HEK293 (cell line): ENCODE measurements at regions not wholly inside any gene's neighbourhood (a gene's known extent, or its start where the extent isn't known, plus 50 kb on each side); places are given as distances from the start of the nearest gene placed in this dataset.
A peak's percentile ranks its signal among the peaks of the same experiment; 100 is the strongest.

Source experiments
- ATF2 ChIP-seq: fragments of 450-650 bp; formaldehyde crosslinking; IDR thresholded peaks from 2 replicates; pipeline ENCODE4 v1.5.1; 2016; ENCODE audit warnings: missing biosample characterization, missing genetic modification characterization, low read depth
- BCL11B ChIP-seq: fragments of 450-650 bp; formaldehyde crosslinking; IDR thresholded peaks from 2 replicates; pipeline ENCODE4 v1.5.1; 2016; ENCODE audit warnings: low read depth, missing biosample characterization, missing genetic modification characterization
- GFI1B ChIP-seq: fragments of 450-650 bp; formaldehyde crosslinking; IDR thresholded peaks from 2 replicates; pipeline ENCODE4 v1.5.1; 2016; ENCODE audit warnings: missing biosample characterization, missing genetic modification characterization
- GLIS1 ChIP-seq: fragments of 450-650 bp; formaldehyde crosslinking; IDR thresholded peaks from 2 replicates; pipeline ENCODE4 v1.5.1; 2016; ENCODE audit warnings: missing biosample characterization, missing genetic modification characterization
- GLIS2 ChIP-seq: fragments of 450-650 bp; formaldehyde crosslinking; IDR thresholded peaks from 2 replicates; pipeline ENCODE4 v1.5.1; 2016; ENCODE audit warnings: missing biosample characterization, missing genetic modification characterization
- KLF7 ChIP-seq: fragments of 450-650 bp; formaldehyde crosslinking; IDR thresholded peaks from 2 replicates; pipeline ENCODE4 v1.5.1; 2016; ENCODE audit warnings: missing biosample characterization, missing genetic modification characterization, borderline replicate concordance
- MYNN ChIP-seq: fragments of 450-650 bp; formaldehyde crosslinking; IDR thresholded peaks from 2 replicates; pipeline ENCODE4 v1.5.1; 2016; ENCODE audit warnings: missing biosample characterization, missing genetic modification characterization, borderline replicate concordance
- MZF1 ChIP-seq: fragments of 450-650 bp; formaldehyde crosslinking; IDR thresholded peaks from 2 replicates; pipeline ENCODE4 v1.5.1; 2017; ENCODE audit warnings: missing biosample characterization, missing genetic modification characterization, borderline replicate concordance
- PRDM10 ChIP-seq: fragments of 450-650 bp; formaldehyde crosslinking; IDR thresholded peaks from 2 replicates; pipeline ENCODE4 v1.5.1; 2016; ENCODE audit warnings: missing biosample characterization, missing genetic modification characterization
- PRDM4 ChIP-seq: fragments of 450-650 bp; formaldehyde crosslinking; IDR thresholded peaks from 2 replicates; pipeline ENCODE4 v1.5.1; 2017; ENCODE audit warnings: missing biosample characterization, missing genetic modification characterization
- PRDM6 ChIP-seq: fragments of 450-650 bp; formaldehyde crosslinking; IDR thresholded peaks from 2 replicates; pipeline ENCODE4 v1.5.1; 2017; ENCODE audit warnings: missing biosample characterization, missing genetic modification characterization
- SCRT2 ChIP-seq: fragments of 450-650 bp; formaldehyde crosslinking; IDR thresholded peaks from 2 replicates; pipeline ENCODE4 v1.5.1; 2016; ENCODE audit warnings: missing biosample characterization, missing genetic modification characterization
- SETDB1 ChIP-seq: IDR thresholded peaks from one replicate; pipeline ENCODE4 v1.6.1; 2017; ENCODE audit warnings: mild to moderate bottlenecking, low read length, moderate library complexity, mixed read lengths; ENCODE audit not compliant: insufficient read length
- WT1 ChIP-seq: fragments of 450-650 bp; formaldehyde crosslinking; IDR thresholded peaks from 2 replicates; pipeline ENCODE4 v1.5.1; 2016; ENCODE audit warnings: missing biosample characterization, missing genetic modification characterization
- ZBTB1 ChIP-seq: fragments of 450-650 bp; formaldehyde crosslinking; IDR thresholded peaks from 2 replicates; pipeline ENCODE4 v1.5.1; 2016; ENCODE audit warnings: missing biosample characterization, missing genetic modification characterization
- ZFP37 ChIP-seq: fragments of 450-650 bp; formaldehyde crosslinking; IDR thresholded peaks from 2 replicates; pipeline ENCODE4 v1.5.1; 2016; ENCODE audit warnings: missing biosample characterization, missing genetic modification characterization
- ZIC2 ChIP-seq: fragments of 450-650 bp; formaldehyde crosslinking; IDR thresholded peaks from 2 replicates; pipeline ENCODE4 v1.5.1; 2016; ENCODE audit warnings: missing biosample characterization, missing genetic modification characterization
- ZNF10 ChIP-seq: fragments of 450-650 bp; formaldehyde crosslinking; IDR thresholded peaks from 2 replicates; pipeline ENCODE4 v1.5.1; 2017; ENCODE audit warnings: missing biosample characterization, missing genetic modification characterization
- ZNF155 ChIP-seq: fragments of 450-650 bp; formaldehyde crosslinking; IDR thresholded peaks from 2 replicates; pipeline ENCODE4 v1.5.1; 2016; ENCODE audit warnings: missing biosample characterization, missing genetic modification characterization
- ZNF184 ChIP-seq: fragments of 450-650 bp; IDR thresholded peaks from 2 replicates; pipeline ENCODE4 v1.5.1; 2018; ENCODE audit warnings: missing biosample characterization, mild to moderate bottlenecking, missing genetic modification characterization
- ZNF302 ChIP-seq: fragments of 450-650 bp; formaldehyde crosslinking; IDR thresholded peaks from 2 replicates; pipeline ENCODE4 v1.5.1; 2016; ENCODE audit warnings: missing biosample characterization, missing genetic modification characterization, low read depth
- ZNF362 ChIP-seq: fragments of 450-650 bp; formaldehyde crosslinking; IDR thresholded peaks from 2 replicates; pipeline ENCODE4 v1.5.1; 2016; ENCODE audit warnings: missing biosample characterization, missing genetic modification characterization
- ZNF433 ChIP-seq: fragments of 450-650 bp; formaldehyde crosslinking; IDR thresholded peaks from 2 replicates; pipeline ENCODE4 v1.5.1; 2016; ENCODE audit warnings: missing biosample characterization, missing genetic modification characterization, low read depth
- ZNF529 ChIP-seq: fragments of 450-650 bp; formaldehyde crosslinking; IDR thresholded peaks from 2 replicates; pipeline ENCODE4 v1.5.1; 2017; ENCODE audit warnings: missing genetic modification characterization, missing biosample characterization; ENCODE audit not compliant: insufficient replicate concordance
- ZNF544 ChIP-seq: fragments of 450-650 bp; formaldehyde crosslinking; IDR thresholded peaks from 2 replicates; pipeline ENCODE4 v1.5.0; 2017; ENCODE audit warnings: missing biosample characterization, missing genetic modification characterization
- ZNF610 ChIP-seq: fragments of 450-650 bp; formaldehyde crosslinking; IDR thresholded peaks from 2 replicates; pipeline ENCODE4 v1.5.1; 2016; ENCODE audit warnings: missing biosample characterization, missing genetic modification characterization, borderline replicate concordance
- ZNF654 ChIP-seq: fragments of 450-650 bp; formaldehyde crosslinking; IDR thresholded peaks from 2 replicates; pipeline ENCODE4 v1.5.1; 2016; ENCODE audit warnings: low read depth, missing biosample characterization, missing genetic modification characterization
- ZNF791 ChIP-seq: fragments of 450-650 bp; formaldehyde crosslinking; IDR thresholded peaks from 2 replicates; pipeline ENCODE4 v1.5.1; 2016; ENCODE audit warnings: missing biosample characterization, missing genetic modification characterization
- ZSCAN16 ChIP-seq: fragments of 450-650 bp; formaldehyde crosslinking; IDR thresholded peaks from 2 replicates; pipeline ENCODE4 v1.5.1; 2016; ENCODE audit warnings: missing biosample characterization, missing genetic modification characterization

- TF ChIP-seq SCRT2: no peak
- TF ChIP-seq ZNF362 (tag by site-specific recombination): peak; percentile 88
- TF ChIP-seq MYNN (tag by site-specific recombination): no peak
- no peak for TF ChIP-seq SETDB1
- TF ChIP-seq ZNF302 (tag by site-specific recombination): no peak
- TF ChIP-seq ZNF654 (tag by site-specific recombination): no peak
- no peak for TF ChIP-seq GLIS2 (tag by site-specific recombination)
- peak; percentile 83 for TF ChIP-seq GFI1B (tag by site-specific recombination)
- TF ChIP-seq BCL11B (tag by site-specific recombination): 0 out of 2 replicates have a peak, but pooled peaks have one; percentile 27
- peak; percentile 57 for TF ChIP-seq WT1
- TF ChIP-seq ZBTB1: peak; percentile 80
- TF ChIP-seq ZNF544 (tag by site-specific recombination): no peak
- TF ChIP-seq ZSCAN16 (tag by site-specific recombination): no peak
- TF ChIP-seq ZFP37 (tag by site-specific recombination): no peak
- 0 out of 2 replicates have a peak, but pooled peaks have one; percentile 21 for TF ChIP-seq PRDM10
- TF ChIP-seq KLF7 (tag by site-specific recombination): no peak
- peak; percentile 56 for TF ChIP-seq GLIS1
- TF ChIP-seq MZF1 (tag by site-specific recombination): peak; percentile 12; the same call in 1 of the 2 replicates
- no peak for TF ChIP-seq ZIC2
- TF ChIP-seq ZNF529 (tag by site-specific recombination): no peak
- TF ChIP-seq ZNF155 (tag by site-specific recombination): no peak
- TF ChIP-seq PRDM6 (tag by site-specific recombination): peak; percentile 99
- 0 out of 2 replicates have a peak, but pooled peaks have one; percentile 58 for TF ChIP-seq ZNF184
- peak; percentile 79 for TF ChIP-seq ATF2 (tag by site-specific recombination)
- TF ChIP-seq ZNF610 (tag by site-specific recombination): no peak
- no peak for TF ChIP-seq ZNF791 (tag by site-specific recombination)
- peak; percentile 80 for TF ChIP-seq PRDM4
- TF ChIP-seq ZNF433 (tag by site-specific recombination): no peak
- peak; percentile 73; the same call in 1 of the 2 replicates for TF ChIP-seq ZNF10
These were observed 105.1 kb downstream of the MEX3B start (continued) for GRCh38 chr15:81940467-81941451.
